Right renal cortex interstitium (tissue), 3 donors: ENCODE measurements at regions not wholly inside any gene's neighbourhood (a gene's known extent, or its start where the extent isn't known, plus 50 kb on each side); places are given as distances from the start of the nearest gene placed in this dataset.

Experiments
- DNase-seq, 3 donors: peaks; one replicate each; pipeline ENCODE4 v3.0.0-alpha.2; 2013; ENCODE audit warnings: low read depth in 3 of 3, low spot score in 2 of 3

GRCh38 chr9:27743490-27743889 lies 170.2 kb upstream of the C9orf72 start:
- no peak for DNase-seq

DNA sequence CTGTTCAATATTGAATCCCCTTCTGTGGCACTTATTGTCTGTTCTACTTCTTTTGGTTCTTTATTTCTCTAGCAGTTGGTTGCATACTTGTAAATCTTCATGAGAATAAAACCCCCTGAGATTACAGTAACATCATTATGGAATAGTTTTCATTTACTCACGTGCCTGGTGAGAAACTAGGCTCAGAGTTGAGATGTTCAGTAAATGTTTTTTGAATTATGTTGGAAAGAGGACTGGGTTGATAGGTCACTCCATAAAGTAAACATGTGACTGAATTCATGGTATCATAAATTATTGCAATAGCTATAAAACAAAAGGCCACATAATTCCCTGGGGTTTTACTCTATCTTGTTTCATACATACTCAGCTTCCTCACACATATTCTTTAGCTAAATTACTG lies 174.2 kb upstream of the C9orf72 start:
- no peak for DNase-seq

DNA sequence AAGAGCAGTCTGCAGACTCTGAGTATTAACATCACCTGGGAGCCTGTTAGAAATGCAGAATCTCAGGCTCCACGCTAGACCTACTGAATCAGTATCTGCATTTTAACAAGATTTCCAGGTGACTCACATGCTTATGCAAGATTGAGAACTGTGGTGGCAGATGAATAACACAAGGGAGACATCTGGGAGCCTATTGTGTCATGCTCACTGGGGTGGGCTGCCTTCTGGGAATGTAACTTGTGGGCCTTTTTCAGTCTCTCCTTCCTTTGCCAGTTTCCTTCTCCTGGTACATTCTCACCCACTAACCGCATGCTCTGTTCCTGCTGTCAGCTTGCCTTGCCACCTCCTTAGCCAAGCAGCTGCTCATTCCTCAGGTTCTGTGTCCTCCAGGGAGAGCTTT lies 176.6 kb upstream of the C9orf72 start:
- no peak for DNase-seq

DNA sequence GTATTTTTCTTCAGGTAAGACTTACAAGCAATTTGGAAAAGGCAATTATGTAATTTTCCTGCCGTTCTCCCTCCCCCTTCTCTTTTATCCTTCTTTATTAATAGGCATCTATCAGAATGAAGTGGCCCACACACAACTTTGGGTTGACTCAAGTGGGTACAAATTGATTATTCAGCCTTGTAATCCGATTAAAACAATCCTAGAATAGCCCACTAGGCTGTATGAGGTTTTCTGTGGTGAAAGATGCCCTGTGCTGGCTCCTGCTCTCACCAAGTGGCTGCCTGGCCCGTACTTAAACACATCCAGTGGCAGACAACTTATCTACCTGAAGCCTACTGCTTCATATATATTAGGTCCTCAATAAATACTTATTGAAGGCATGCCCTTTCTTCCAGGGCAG lies 177.3 kb upstream of the C9orf72 start:
- DNase-seq = no peak

DNA sequence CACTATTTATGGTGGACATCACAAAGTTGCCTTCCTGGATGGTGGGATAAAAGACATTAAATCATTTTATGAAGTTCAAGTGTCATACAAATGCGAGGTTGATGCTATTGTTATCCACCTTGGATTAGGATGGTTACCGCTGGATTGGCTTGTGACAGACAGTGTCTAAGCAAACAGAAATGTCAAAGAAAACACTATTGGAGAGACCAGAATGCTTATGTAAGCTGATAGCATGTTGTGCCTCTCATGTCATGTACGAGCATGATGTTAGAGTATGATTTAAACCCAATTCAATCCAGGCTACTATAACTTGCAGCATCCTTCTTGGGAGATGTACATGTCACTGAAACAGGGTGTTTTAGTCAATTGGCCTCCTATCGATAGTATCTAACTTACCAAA lies 178.8 kb upstream of the C9orf72 start:
- DNase-seq = no peak

DNA sequence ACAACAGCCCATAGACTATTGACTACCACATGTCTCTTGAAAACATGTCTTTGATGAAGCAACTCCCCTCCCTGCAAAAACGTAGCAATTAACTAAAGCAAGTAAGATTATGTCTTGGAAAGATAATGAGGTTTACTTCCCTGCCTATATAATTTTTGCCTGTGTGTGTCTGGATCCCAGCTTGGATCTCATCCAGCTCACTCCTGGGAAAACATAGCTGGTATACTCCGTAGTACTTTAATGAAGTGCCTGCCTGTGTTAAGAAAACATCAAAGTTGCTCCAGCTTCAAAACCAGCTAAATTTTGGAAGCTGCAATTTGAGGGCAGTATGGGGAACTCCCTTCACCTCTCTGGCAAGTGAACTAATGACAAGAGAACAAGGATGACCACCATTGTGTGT lies 182.6 kb upstream of the C9orf72 start:
- DNase-seq = no peak

- no peak for DNase-seq
These were observed 183.1 kb upstream of the C9orf72 start for GRCh38 chr9:27756418-27756817.

- DNase-seq = no peak
These were observed 190.6 kb upstream of the C9orf72 start for GRCh38 chr9:27763831-27764230.

- DNase-seq = no peak
These were observed 192.2 kb upstream of the C9orf72 start for GRCh38 chr9:27765266-27766072.

DNA sequence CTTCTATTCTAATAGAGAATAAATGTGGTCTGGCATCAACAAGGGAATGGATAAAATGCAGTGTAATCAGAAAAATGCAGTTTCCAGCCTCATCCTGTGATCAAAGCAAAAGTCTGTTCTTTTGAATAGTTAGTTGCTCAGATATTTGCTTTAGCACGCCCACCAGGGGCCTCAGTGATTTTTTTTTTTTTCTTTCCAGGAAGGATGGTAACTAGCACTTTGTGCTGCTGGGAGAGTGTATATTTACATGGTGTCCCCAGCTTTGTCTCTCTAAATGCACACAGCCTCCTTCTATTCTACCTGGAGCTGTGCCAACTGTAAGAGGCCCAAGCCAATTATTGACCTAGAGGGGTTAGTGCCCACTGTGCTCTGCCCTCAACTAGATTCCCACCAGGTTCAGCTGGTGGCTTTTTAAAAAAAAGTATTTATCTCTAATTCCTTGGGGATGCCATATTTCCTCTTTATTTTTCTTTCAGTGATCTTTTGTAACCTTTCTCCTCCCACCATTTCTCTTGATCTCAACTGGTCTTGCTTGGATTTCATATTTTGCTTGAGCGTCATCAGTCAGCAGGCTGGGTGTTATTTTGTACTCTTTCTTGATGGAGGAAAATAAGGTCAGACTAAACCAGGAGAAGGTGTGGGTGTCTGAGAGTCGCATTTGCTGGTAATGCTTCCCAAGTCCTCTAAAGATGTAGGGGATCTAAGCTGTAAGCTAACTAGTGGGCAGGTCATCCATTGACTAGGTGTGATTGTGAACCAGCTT lies 193.0 kb upstream of the C9orf72 start:
- DNase-seq = no peak

DNA sequence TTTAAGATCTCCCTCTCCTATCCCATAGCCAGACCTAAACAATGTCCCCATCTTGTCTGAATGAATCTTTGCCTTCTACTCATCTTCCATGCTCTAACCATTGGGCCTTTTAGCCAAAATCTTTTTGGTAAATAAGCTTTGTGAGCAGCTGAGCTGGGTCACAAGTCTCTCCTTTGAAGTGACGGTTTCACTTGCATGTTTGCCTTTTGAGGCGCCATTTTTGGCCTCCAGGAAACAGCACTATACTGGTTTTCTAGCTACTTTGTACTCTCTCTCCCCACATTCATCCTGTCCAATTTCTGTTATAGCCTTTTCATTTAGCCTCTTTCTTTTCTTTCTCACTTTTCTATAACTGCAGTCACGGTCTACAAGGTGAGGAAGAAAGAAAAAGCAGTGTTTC lies 195.5 kb upstream of the C9orf72 start:
- no peak for DNase-seq

- no peak for DNase-seq
These were observed 197.3 kb upstream of the C9orf72 start for GRCh38 chr9:27770541-27770940.

- DNase-seq = peak in 2 of 3 donors; percentile 19 to 43
These were observed 198.7 kb upstream of the C9orf72 start for GRCh38 chr9:27771803-27772545.

DNA sequence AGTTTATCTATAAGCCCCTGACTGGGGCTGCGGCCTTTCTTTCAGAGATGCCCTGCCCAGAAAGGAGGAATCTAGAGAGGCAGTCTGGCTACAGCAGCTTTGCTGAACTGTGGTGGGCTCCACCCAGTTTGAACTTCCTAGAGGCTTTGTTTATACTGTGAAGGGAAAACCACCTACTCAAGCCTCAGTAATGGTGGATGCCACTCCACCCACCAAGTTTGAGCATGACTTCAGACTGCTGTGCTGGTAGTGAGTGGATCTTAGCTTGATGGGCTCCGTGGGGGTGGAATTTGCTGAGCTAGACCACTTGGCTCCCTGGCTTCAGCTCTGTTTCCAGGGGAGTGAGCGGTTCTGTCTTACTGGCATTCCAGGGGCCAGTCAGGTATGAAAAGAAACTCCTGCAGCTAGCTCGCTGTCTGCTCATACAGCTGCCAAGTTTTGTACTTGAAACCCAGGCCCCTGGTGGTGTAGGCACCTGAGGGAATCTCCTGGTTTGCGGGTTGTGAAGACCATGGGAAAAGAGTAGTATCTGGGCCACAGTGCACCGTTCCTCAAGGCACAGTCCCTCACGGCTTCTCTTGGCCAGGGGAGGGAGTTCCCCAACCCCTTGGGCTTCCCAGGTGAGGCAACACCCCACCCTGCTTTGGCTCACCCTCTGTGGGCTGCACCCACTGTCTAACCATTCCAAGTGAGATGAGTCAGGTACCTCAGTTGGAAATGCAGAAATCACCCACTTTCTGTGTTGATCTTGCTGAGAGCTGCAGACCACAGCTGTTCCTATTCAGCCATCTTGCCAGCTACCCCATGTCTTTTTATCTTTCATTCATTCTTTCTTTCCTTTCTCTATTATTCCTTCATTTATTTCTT lies 211.8 kb upstream of the C9orf72 start:
- no peak for DNase-seq

DNA sequence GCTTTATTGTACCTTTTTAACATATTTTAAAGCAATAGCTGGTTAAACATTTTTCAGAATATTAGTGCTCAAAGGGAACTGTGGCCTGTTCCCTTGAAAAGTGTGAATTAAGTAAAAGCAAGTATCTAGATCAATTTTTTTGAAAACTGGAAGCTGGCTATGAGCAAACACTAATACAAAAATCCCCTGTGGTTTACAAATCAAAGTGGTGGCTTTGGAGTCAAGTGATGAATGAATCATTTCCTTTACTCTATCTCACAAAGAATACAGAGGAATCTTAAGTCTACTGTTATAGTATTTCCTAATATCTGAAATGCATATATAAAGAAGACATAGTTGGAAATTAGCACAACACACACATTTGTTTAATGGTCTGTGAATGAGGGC lies 212.4 kb upstream of the C9orf72 start:
- DNase-seq = no peak

DNA sequence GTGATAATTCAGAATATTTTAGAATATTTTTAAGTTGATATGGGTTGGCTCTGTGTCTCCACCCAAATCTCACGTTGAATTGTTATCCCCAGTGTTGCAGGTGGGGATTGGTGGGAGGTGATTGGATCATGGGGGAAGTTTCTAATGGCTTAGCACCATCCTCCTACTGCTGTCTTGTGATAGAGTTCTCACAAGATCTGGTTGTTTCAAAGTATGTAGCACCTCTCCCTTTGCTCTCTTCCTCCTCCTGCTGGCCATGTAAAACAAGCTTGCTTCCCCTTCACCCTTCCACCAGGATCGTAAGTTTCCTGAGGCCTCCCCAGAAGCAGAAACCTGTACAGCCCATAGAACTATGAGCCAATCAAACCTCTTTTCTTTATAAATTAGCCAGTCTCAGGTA lies 214.6 kb upstream of the C9orf72 start:
- DNase-seq = no peak

DNA sequence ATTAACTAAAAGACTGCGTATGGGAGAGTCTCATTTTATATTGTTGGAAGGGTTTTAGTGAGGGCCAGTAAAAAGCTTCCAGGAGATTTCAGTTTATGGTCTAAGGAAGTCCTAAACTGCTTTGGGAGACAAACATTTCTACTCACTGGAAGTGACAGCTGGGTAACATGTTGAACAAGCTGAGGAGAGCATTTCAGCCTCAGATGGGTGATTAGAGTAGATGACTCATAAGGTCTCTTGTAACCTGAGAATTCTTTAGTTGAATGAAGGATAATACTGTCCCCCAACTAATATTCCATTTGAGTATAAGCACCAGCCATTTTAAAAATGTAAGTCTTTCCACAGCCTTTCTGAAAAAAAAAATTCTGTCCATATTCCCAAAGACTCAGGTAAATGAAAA lies 218.0 kb upstream of the C9orf72 start:
- no peak for DNase-seq

DNA sequence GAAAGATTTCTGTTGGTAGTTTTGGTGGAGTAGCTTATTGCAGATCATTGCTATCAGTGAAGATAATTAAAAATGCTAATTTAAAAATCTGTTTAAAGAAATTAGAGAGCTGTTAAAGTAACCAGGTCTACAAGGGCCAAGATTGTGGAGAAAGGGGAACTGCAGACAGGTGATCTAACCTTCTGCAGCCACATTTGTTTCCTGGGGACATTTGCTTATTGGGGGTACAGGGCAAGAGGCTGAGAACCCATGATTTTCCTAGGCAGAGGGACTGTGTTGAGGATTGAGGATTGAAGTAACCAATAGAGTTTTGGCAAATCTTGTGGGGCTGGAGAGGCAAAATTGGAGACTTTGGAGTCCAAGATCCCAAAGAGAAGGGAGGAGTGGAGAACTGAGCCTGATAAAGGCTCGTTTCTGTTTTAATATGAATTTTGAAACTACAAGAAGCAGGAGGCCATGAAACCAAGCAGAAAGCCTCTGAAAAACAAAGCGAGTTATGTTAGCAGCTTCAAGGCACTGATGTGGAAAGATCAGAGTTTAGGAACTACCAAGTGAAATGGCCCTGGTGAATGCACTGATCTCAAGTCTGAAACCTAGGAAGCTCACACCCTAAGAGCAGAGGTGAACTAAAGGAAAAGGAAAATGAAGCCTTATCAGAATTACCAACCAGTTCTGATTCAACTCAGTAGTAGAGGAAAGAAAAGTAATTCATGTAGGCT lies 219.8 kb upstream of the C9orf72 start:
- DNase-seq = no peak

DNA sequence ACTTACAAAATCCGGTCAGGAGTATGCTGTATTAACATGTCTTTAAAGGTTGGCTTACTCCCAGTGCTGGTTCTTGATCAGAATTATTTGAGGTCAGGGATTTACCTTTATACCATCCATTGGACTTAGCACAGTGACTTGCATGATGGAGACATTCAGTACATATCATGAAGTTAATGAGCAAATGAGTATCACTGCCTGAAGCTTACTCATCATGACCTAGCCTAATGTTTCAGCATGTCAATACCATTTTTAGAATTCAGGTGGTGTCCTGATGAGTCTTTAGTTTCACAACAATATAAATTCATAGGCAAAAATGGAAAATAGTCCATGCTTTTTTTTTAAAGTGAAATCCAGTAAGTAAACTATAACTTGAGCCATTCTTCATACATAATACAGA lies 226.0 kb upstream of the C9orf72 start:
- DNase-seq = no peak

DNA sequence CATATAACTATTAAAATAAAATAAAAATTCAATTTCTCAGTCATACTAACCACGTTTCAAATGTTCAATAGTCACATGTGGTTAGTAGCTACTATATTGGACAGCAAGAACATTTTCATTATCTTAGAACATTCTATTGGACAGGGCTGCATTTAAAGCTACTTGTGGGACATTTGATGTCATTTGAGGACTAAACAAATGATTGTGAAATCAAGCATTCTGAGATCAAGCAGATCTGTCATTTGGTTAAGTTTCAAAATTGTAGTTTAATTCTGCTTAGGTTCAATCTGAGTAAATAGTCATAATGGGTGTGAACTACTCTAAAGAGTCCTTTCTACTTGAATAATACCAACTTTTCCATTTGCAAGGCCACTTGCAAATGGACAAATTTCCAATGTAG lies 226.9 kb upstream of the C9orf72 start:
- DNase-seq = no peak
